Effector memory CD4-positive, alpha-beta T cell (primary cell): ENCODE measurements at regions not wholly inside any gene's neighbourhood (a gene's known extent, or its start where the extent isn't known, plus 50 kb on each side); places are given as distances from the start of the nearest gene placed in this dataset.

Experiments
- DNase-seq, 3 donors: peaks; one replicate each; pipeline ENCODE4 v3.0.0-alpha.2; 2020
- H3K27ac ChIP-seq: 2 replicates; pipeline ENCODE4 v1.7.0; 2013; ENCODE audit warnings: mild to moderate bottlenecking, low read length, moderate library complexity; ENCODE audit not compliant: insufficient read depth, poor library complexity, severe bottlenecking
- H3K27me3 ChIP-seq: replicated peaks from 2 replicates; pipeline ENCODE4 v1.7.0; 2013; ENCODE audit warnings: mild to moderate bottlenecking, low read length; ENCODE audit not compliant: insufficient read depth, control insufficient read depth, poor library complexity, severe bottlenecking
- H3K36me3 ChIP-seq: 2 replicates; pipeline ENCODE4 v1.7.0; 2013; ENCODE audit warnings: mild to moderate bottlenecking, low read length, moderate library complexity; ENCODE audit not compliant: control insufficient read depth, insufficient read depth
- H3K4me1 ChIP-seq: 2 replicates; pipeline ENCODE4 v1.7.0; 2013; ENCODE audit warnings: low read length, mild to moderate bottlenecking; ENCODE audit not compliant: control insufficient read depth, insufficient read depth, poor library complexity, severe bottlenecking
- H3K4me3 ChIP-seq: 2 replicates; pipeline ENCODE4 v1.7.0; 2013; ENCODE audit warnings: low read length, low read depth, mild to moderate bottlenecking; ENCODE audit not compliant: insufficient read depth, poor library complexity, severe bottlenecking
- H3K9me3 ChIP-seq: 2 replicates; pipeline ENCODE4 v1.7.0; 2013; ENCODE audit warnings: mild to moderate bottlenecking, low read length, moderate library complexity; ENCODE audit not compliant: control insufficient read depth

GRCh38 chr15:93289941-93290617 is 201.1 kb upstream of the RGMA start:
- H3K4me3 ChIP-seq = no peak overlapping the region
- DNase-seq = no peak
- H3K4me1 ChIP-seq = no peaks in the 10 kb centered on the region
- no peaks in the 10 kb centered on the region for H3K9me3 ChIP-seq
- H3K36me3 ChIP-seq = no peaks in the 10 kb centered on the region
- peaks cover 5% of the 10 kb centered on the region for H3K27me3 ChIP-seq
- H3K27ac ChIP-seq = no peak overlapping the region

- H3K27ac ChIP-seq = no peak overlapping the region
- H3K9me3 ChIP-seq = no peaks in the 10 kb centered on the region
- no peaks in the 10 kb centered on the region for H3K4me1 ChIP-seq
- H3K4me3 ChIP-seq = no peak overlapping the region
- H3K27me3 ChIP-seq = peaks cover 5% of the 10 kb centered on the region
- H3K36me3 ChIP-seq = no peaks in the 10 kb centered on the region
- DNase-seq = no peak
Observed at GRCh38 chr15:93288728-93289294, 199.8 kb upstream of the RGMA start.

- Histone ChIP-seq H3K4me3 (no peak overlapping the region), H3K4me1 (no peaks in the 10 kb centered on the region), H3K27me3 (peaks cover 5% of the 10 kb centered on the region), H3K36me3 (no peaks in the 10 kb centered on the region), H3K9me3 (no peaks in the 10 kb centered on the region), H3K27ac (no peak overlapping the region)
- DNase-seq = no peak
Observed at GRCh38 chr15:93286446-93286845, 197.4 kb upstream of the RGMA start.

- Histone ChIP-seq H3K9me3 (no peaks in the 10 kb centered on the region), H3K27me3 (no peaks in the 10 kb centered on the region), H3K27ac (no peak overlapping the region), H3K4me3 (no peak overlapping the region), H3K4me1 (no peaks in the 10 kb centered on the region), H3K36me3 (no peaks in the 10 kb centered on the region)
- no peak for DNase-seq
Observed at GRCh38 chr15:93283854-93284253, 194.8 kb upstream of the RGMA start.

GRCh38 chr15:93282808-93283207 is 193.8 kb upstream of the RGMA start:
- H3K36me3 ChIP-seq = no peaks in the 10 kb centered on the region
- no peaks in the 10 kb centered on the region for H3K4me1 ChIP-seq
- no peak overlapping the region for H3K27ac ChIP-seq
- no peaks in the 10 kb centered on the region for H3K27me3 ChIP-seq
- H3K4me3 ChIP-seq = no peak overlapping the region
- DNase-seq = no peak
- no peaks in the 10 kb centered on the region for H3K9me3 ChIP-seq

- no peak for DNase-seq
- Histone ChIP-seq H3K9me3 (no peaks in the 10 kb centered on the region), H3K27me3 (no peaks in the 10 kb centered on the region), H3K27ac (no peak overlapping the region), H3K36me3 (no peaks in the 10 kb centered on the region), H3K4me3 (no peak overlapping the region), H3K4me1 (no peaks in the 10 kb centered on the region)
Observed at GRCh38 chr15:93278783-93279182, 189.8 kb upstream of the RGMA start.

- no peaks in the 10 kb centered on the region for H3K9me3 ChIP-seq
- H3K27me3 ChIP-seq = no peaks in the 10 kb centered on the region
- no peak overlapping the region for H3K27ac ChIP-seq
- no peak overlapping the region for H3K4me3 ChIP-seq
- no peaks in the 10 kb centered on the region for H3K36me3 ChIP-seq
- H3K4me1 ChIP-seq = no peaks in the 10 kb centered on the region
- DNase-seq = no peak
Observed at GRCh38 chr15:93278006-93278405, 189.0 kb upstream of the RGMA start.

GRCh38 chr15:93274257-93274656 is 185.2 kb upstream of the RGMA start:
- Histone ChIP-seq H3K4me1 (no peaks in the 10 kb centered on the region), H3K27ac (no peak overlapping the region), H3K27me3 (no peaks in the 10 kb centered on the region), H3K9me3 (no peaks in the 10 kb centered on the region), H3K4me3 (no peak overlapping the region), H3K36me3 (no peaks in the 10 kb centered on the region)
- DNase-seq = no peak

GRCh38 chr15:93271871-93272270 is 182.9 kb upstream of the RGMA start:
- no peaks in the 10 kb centered on the region for H3K27me3 ChIP-seq
- no peaks in the 10 kb centered on the region for H3K36me3 ChIP-seq
- DNase-seq = no peak
- no peak overlapping the region for H3K27ac ChIP-seq
- H3K4me3 ChIP-seq = no peak overlapping the region
- no peaks in the 10 kb centered on the region for H3K4me1 ChIP-seq
- no peaks in the 10 kb centered on the region for H3K9me3 ChIP-seq

GRCh38 chr15:93270937-93271467 is 182.0 kb upstream of the RGMA start:
- no peaks in the 10 kb centered on the region for H3K36me3 ChIP-seq
- H3K4me1 ChIP-seq = no peaks in the 10 kb centered on the region
- no peaks in the 10 kb centered on the region for H3K27me3 ChIP-seq
- H3K27ac ChIP-seq = no peak overlapping the region
- no peak for DNase-seq
- no peak overlapping the region for H3K4me3 ChIP-seq
- no peaks in the 10 kb centered on the region for H3K9me3 ChIP-seq
